GM23338 (cell line): ENCODE measurements at regions not wholly inside any gene's neighbourhood (a gene's known extent, or its start where the extent isn't known, plus 50 kb on each side); places are given as distances from the start of the nearest gene placed in this dataset.

ENCODE experiments used
- CREB1 ChIP-seq: fragments of 250-450 bp; sonication (Bioruptor Pico); IDR thresholded peaks from 2 replicates; pipeline ENCODE4 v1.5.0; 2020; ENCODE audit warnings: low read depth, mild to moderate bottlenecking, moderate library complexity
- EZH2 ChIP-seq: fragments of 200-600 bp; sonication (generic); IDR thresholded peaks from one replicate; pipeline ENCODE4 v1.8.0; 2017; ENCODE audit warnings: antibody characterized with exemption, mild to moderate bottlenecking, low read depth; ENCODE audit not compliant: unreplicated experiment
- EZH2phosphoT487 ChIP-seq: fragments of 200-600 bp; sonication (generic); IDR thresholded peaks from one replicate; pipeline ENCODE4 v1.8.1; 2018; ENCODE audit warnings: antibody characterized with exemption; ENCODE audit not compliant: unreplicated experiment
- JUNB ChIP-seq: IDR thresholded peaks from one replicate; pipeline ENCODE4 v1.6.1; 2016; ENCODE audit warnings: antibody characterized with exemption; ENCODE audit not compliant: unreplicated experiment
- POLR2AphosphoS5 ChIP-seq: IDR thresholded peaks from 2 replicates; pipeline ENCODE4 v1.6.1; 2016; ENCODE audit warnings: antibody characterized with exemption, low read depth
- STAT1 ChIP-seq: IDR thresholded peaks from one replicate; pipeline ENCODE4 v1.6.1; 2016; ENCODE audit warnings: antibody characterized with exemption; ENCODE audit not compliant: unreplicated experiment
- ZNF114 ChIP-seq: fragments of 250-450 bp; sonication (Bioruptor Pico); IDR thresholded peaks from 2 replicates; pipeline ENCODE4 v1.5.0; 2020; ENCODE audit warnings: mild to moderate bottlenecking, moderate library complexity
- ZNF331 ChIP-seq: fragments of 250-450 bp; sonication (Bioruptor Pico); IDR thresholded peaks from 2 replicates; pipeline ENCODE4 v1.5.0; 2020; ENCODE audit warnings: low read depth, mild to moderate bottlenecking, moderate library complexity
- TF ChIP-seq, protein P1 (sequence below): fragments of 250-450 bp; sonication (Bioruptor Pico); IDR thresholded peaks from 2 replicates; pipeline ENCODE4 v1.5.0; 2020; ENCODE audit warnings: mild to moderate bottlenecking, moderate library complexity
- TF ChIP-seq, protein P2 (sequence below), 2 experiments: fragments of 200-600 bp in 1 of 2; sonication (generic) in 1 of 2; conservative IDR thresholded peaks; 2 replicates each; pipeline versions ENCODE4 v1.5.1 to v1.6.1; 2016 to 2017; ENCODE audit warnings: antibody characterized with exemption in 2 of 2, low read depth in 2 of 2, mild to moderate bottlenecking in 2 of 2, moderate library complexity in 1 of 2
- TF ChIP-seq, protein P3 (sequence below): IDR thresholded peaks from 2 replicates; pipeline ENCODE4 v1.6.1; 2016; ENCODE audit warnings: antibody characterized with exemption
- TF ChIP-seq, protein P4 (sequence below): IDR thresholded peaks from one replicate; pipeline ENCODE4 v1.6.1; 2018; ENCODE audit warnings: antibody characterized with exemption; ENCODE audit not compliant: unreplicated experiment

DNA sequence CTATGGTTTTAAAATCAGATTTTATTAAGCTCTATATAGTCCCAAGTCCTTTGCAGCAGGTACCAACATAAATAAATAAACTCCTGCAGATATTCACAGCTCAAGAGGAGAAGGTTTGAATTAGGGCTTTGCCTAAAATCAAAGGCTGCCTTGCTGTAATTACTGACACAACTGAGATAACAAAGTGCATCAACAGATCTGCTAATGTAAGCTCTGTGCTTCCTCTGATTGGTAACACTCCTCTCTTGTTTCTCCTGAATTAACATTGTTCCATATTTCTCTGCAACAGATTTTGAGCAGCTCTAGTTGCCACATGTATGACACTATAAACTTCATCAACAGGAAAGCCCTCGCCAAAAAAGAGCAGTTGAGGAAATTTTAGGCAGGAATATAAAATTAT is 193.6 kb downstream of the SLC39A8 start:
- no peak for TF ChIP-seq EZH2
- TF ChIP-seq, protein P1, sequence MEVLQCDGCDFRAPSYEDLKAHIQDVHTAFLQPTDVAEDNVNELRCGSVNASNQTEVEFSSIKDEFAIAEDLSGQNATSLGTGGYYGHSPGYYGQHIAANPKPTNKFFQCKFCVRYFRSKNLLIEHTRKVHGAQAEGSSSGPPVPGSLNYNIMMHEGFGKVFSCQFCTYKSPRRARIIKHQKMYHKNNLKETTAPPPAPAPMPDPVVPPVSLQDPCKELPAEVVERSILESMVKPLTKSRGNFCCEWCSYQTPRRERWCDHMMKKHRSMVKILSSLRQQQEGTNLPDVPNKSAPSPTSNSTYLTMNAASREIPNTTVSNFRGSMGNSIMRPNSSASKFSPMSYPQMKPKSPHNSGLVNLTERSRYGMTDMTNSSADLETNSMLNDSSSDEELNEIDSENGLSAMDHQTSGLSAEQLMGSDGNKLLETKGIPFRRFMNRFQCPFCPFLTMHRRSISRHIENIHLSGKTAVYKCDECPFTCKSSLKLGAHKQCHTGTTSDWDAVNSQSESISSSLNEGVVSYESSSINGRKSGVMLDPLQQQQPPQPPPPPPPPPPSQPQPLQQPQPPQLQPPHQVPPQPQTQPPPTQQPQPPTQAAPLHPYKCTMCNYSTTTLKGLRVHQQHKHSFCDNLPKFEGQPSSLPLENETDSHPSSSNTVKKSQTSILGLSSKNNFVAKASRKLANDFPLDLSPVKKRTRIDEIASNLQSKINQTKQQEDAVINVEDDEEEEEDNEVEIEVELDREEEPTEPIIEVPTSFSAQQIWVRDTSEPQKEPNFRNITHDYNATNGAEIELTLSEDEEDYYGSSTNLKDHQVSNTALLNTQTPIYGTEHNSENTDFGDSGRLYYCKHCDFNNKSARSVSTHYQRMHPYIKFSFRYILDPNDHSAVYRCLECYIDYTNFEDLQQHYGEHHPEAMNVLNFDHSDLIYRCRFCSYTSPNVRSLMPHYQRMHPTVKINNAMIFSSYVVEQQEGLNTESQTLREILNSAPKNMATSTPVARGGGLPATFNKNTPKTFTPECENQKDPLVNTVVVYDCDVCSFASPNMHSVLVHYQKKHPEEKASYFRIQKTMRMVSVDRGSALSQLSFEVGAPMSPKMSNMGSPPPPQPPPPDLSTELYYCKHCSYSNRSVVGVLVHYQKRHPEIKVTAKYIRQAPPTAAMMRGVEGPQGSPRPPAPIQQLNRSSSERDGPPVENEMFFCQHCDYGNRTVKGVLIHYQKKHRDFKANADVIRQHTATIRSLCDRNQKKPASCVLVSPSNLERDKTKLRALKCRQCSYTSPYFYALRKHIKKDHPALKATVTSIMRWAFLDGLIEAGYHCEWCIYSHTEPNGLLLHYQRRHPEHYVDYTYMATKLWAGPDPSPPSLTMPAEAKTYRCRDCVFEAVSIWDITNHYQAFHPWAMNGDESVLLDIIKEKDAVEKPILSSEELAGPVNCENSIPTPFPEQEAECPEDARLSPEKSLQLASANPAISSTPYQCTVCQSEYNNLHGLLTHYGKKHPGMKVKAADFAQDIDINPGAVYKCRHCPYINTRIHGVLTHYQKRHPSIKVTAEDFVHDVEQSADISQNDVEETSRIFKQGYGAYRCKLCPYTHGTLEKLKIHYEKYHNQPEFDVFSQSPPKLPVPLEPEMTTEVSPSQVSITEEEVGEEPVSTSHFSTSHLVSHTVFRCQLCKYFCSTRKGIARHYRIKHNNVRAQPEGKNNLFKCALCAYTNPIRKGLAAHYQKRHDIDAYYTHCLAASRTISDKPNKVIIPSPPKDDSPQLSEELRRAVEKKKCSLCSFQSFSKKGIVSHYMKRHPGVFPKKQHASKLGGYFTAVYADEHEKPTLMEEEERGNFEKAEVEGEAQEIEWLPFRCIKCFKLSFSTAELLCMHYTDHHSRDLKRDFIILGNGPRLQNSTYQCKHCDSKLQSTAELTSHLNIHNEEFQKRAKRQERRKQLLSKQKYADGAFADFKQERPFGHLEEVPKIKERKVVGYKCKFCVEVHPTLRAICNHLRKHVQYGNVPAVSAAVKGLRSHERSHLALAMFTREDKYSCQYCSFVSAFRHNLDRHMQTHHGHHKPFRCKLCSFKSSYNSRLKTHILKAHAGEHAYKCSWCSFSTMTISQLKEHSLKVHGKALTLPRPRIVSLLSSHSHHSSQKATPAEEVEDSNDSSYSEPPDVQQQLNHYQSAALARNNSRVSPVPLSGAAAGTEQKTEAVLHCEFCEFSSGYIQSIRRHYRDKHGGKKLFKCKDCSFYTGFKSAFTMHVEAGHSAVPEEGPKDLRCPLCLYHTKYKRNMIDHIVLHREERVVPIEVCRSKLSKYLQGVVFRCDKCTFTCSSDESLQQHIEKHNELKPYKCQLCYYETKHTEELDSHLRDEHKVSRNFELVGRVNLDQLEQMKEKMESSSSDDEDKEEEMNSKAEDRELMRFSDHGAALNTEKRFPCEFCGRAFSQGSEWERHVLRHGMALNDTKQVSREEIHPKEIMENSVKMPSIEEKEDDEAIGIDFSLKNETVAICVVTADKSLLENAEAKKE (CRISPR knock-in tag), result no peak
- TF ChIP-seq EZH2phosphoT487, result no peak
- TF ChIP-seq, protein P2, sequence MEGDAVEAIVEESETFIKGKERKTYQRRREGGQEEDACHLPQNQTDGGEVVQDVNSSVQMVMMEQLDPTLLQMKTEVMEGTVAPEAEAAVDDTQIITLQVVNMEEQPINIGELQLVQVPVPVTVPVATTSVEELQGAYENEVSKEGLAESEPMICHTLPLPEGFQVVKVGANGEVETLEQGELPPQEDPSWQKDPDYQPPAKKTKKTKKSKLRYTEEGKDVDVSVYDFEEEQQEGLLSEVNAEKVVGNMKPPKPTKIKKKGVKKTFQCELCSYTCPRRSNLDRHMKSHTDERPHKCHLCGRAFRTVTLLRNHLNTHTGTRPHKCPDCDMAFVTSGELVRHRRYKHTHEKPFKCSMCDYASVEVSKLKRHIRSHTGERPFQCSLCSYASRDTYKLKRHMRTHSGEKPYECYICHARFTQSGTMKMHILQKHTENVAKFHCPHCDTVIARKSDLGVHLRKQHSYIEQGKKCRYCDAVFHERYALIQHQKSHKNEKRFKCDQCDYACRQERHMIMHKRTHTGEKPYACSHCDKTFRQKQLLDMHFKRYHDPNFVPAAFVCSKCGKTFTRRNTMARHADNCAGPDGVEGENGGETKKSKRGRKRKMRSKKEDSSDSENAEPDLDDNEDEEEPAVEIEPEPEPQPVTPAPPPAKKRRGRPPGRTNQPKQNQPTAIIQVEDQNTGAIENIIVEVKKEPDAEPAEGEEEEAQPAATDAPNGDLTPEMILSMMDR (conservative IDR thresholded peaks at IDR 0.05; ENCODE audit: low read depth in 2 of 2), result no peak
- TF ChIP-seq, protein P3, sequence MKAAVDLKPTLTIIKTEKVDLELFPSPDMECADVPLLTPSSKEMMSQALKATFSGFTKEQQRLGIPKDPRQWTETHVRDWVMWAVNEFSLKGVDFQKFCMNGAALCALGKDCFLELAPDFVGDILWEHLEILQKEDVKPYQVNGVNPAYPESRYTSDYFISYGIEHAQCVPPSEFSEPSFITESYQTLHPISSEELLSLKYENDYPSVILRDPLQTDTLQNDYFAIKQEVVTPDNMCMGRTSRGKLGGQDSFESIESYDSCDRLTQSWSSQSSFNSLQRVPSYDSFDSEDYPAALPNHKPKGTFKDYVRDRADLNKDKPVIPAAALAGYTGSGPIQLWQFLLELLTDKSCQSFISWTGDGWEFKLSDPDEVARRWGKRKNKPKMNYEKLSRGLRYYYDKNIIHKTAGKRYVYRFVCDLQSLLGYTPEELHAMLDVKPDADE, result no peak
- TF ChIP-seq POLR2AphosphoS5, result no peak
- TF ChIP-seq STAT1, result no peak
- TF ChIP-seq, protein P4, sequence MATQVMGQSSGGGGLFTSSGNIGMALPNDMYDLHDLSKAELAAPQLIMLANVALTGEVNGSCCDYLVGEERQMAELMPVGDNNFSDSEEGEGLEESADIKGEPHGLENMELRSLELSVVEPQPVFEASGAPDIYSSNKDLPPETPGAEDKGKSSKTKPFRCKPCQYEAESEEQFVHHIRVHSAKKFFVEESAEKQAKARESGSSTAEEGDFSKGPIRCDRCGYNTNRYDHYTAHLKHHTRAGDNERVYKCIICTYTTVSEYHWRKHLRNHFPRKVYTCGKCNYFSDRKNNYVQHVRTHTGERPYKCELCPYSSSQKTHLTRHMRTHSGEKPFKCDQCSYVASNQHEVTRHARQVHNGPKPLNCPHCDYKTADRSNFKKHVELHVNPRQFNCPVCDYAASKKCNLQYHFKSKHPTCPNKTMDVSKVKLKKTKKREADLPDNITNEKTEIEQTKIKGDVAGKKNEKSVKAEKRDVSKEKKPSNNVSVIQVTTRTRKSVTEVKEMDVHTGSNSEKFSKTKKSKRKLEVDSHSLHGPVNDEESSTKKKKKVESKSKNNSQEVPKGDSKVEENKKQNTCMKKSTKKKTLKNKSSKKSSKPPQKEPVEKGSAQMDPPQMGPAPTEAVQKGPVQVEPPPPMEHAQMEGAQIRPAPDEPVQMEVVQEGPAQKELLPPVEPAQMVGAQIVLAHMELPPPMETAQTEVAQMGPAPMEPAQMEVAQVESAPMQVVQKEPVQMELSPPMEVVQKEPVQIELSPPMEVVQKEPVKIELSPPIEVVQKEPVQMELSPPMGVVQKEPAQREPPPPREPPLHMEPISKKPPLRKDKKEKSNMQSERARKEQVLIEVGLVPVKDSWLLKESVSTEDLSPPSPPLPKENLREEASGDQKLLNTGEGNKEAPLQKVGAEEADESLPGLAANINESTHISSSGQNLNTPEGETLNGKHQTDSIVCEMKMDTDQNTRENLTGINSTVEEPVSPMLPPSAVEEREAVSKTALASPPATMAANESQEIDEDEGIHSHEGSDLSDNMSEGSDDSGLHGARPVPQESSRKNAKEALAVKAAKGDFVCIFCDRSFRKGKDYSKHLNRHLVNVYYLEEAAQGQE, result no peak
- no peak for TF ChIP-seq CREB1 (CRISPR knock-in tag)
- TF ChIP-seq JUNB, result no peak
- TF ChIP-seq ZNF331 (CRISPR knock-in tag), result no peak
- no peak for TF ChIP-seq ZNF114 (CRISPR knock-in tag)
